Stimulated activated CD4-positive, alpha-beta T cell treated with anti-CD3 and anti-CD28 coated beads, Interleukin-1b, Interleukin-23, amount 100 ng/mL, for 4 hours (primary cell): ENCODE measurements at regions not wholly inside any gene's neighbourhood (a gene's known extent, or its start where the extent isn't known, plus 50 kb on each side); places are given as distances from the start of the nearest gene placed in this dataset.
"Not testable (repeated sequence)": the region's sequence is repeated elsewhere in the genome, so short reads cannot be mapped to it uniquely, and the experiment has no call there.

Source experiments
- DNase-seq, 2 donors: peaks; one replicate each; pipeline ENCODE4 v3.0.0-alpha.2; 2020; ENCODE audit warnings: low read depth in 2 of 2

DNA sequence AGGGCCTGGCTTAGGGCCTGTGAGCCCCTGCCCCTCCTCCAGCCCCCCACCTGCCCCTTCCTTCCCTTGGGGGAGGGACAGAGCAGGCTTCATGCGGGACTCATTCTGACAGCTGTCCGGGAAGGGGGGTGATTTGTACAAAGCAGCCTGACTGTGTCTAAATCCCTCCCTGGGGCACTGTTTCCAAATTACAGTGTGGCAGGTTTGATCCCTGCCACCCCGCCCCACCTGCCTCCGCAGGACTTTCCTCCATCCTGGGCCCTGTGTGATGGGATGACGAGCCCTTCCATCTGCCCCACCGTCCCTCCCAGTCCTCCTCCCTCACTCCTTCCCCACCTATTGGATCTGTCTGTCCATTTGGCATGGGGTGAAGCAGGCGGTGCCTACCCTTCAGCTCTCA, 363.9 kb downstream of the BCL11B start:
- no peak for DNase-seq

DNA sequence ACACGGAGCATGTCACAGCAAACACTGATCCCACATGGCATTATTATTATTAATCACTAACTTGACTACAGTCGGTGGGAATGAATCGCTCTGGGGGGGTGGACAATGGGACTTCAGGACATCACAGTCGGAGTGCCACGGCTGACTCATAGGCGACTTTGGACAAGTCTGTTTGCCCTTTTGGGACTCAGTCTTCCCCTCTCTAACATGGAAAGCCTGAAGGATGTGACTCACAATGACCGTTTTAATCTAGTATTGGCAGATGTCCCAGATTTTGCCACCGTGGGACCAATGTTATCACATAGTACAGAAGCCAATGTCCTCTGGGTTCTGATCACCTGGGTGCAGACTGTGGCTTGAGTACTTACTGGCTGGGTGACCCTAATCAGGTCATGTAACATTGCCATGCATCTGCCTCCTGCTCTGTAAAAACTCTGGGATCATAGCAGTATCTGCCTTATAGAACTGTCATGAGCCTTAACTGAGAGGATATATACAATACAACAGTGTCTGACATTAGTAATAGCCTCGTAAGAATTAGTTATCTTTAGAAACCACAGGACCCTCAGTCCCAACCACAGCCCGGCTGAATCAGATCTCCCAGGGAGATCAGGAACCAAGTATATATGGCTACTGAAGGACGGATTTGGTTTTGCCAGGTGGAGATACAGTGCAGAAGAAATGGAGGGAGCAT, 362.6 kb downstream of the BCL11B start:
- no peak for DNase-seq

GRCh38 chr14:98910061-98910460, 361.9 kb downstream of the BCL11B start:
- DNase-seq: no peak

DNA sequence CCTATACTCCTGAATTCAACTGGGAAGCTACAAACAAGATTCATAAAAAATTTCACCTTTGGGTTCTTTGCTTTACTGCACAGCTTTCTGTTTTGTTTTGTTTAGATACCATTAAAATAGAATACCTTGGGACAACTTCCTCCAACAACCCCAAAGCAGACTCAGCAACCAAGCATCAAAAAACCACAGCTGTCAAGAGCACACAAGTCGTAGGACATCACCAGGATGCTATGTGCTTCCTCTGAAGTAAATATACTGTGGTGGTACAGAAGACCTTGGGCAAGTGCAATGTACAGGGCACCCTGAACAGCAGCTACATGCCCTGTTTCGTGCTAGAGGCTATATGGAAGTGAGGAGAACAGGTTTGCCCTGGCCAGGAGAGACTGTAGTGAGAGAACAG, 359.3 kb downstream of the BCL11B start:
- DNase-seq: no peak

GRCh38 chr14:98913967-98914650, 357.9 kb downstream of the BCL11B start:
- no peak for DNase-seq

DNA sequence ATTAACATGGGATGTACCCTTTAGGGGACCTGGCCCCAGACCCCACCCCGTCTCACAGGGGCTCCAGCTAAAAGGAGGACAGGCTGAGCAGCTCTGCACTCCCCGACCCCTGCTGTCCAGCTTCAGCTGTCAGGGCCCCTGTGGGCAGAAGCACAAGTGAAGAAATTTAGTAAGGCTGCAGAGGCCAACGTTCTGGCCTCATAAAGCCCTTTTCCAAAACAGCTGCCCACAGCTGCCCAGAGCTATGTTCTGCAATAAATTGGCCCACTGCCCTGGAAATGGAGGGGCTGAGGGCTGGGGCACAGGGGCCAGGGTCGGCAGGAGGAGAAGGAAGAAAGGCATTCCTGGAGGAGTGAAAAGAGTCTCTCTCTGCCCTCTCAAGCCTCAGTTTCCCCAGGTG, 357.1 kb downstream of the BCL11B start:
- no peak for DNase-seq

DNA sequence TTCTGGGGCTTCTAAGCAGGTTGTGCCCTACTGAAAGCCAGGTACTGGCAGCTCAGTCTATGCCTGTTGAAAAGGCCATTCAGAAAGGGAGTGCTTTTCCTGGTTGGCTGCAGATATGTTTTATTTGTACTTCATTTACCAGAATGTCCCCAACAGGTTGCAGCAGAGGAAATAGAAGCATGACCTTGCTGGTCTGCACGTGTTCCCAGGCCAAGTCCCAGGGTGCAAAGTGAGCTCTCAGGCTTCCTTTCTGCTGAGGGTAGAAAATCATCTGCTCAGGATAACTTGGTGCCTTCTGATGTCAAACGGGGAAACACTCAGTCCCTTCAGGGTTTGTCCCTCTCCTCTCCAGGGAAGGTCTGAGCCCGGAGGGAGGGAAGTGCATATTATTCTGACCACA, 356.4 kb downstream of the BCL11B start:
- no peak for DNase-seq

- no peak for DNase-seq
These were observed 356.0 kb downstream of the BCL11B start for GRCh38 chr14:98916036-98916435.

- DNase-seq: no peak
These were observed 355.5 kb downstream of the BCL11B start for GRCh38 chr14:98916476-98916875.

DNA sequence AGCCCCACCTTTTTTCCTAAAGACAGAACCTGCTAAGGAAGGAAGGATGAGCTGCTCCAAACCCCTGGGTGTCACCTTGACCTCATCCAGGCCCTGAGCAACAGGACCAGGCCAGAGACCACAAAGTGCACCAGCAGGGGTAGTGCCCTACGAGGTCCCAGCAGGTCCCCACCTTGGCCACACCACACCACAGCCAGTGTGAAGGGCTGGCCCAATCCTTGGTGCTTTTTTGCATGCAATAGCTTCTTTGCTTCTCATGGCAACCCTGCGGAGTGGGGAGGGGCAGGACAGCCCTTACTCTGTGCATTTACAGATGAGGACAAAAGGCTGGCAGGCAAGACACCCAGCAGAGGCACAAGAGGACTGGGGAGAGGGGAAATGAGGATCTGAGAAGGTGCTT, 352.6 kb downstream of the BCL11B start:
- DNase-seq: no peak

DNA sequence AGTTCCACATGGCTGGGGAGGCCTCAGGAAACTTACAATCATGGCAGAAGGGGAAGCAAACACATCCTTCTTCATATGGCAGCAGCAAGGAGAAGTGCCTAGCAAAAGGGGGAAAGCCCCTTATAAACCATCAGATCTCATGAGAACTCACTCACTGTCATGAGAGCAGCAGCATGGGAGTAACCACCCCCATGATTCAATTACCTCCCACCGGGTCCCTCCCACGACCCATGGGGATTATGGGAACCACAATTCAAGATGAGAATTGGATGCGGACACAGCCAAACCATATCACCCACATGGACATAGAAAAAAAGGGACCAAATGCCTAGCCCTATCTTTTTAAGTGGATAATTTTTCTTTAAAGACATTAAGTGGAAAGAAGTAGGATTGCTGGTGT, 350.7 kb downstream of the BCL11B start:
- DNase-seq: not testable (repeated sequence)

DNA sequence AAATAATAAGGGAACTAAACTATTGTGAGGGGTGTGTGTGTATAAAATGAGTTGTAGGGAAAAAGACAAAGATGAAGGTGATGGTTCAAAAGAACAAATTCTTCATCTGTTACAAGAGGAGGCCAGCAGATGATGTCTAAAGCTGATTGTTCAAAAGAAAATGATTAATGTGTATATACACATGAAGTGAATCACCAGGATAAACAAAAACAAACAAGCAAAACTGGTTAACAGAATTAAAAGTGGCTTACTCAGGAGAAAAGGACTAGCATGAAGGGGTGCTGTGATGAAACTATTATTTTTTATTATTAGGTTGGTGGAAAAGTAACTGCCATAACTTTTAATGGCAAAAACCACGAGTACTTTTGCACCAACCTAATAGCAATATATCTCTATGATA, 348.4 kb downstream of the BCL11B start:
- no peak for DNase-seq

DNA sequence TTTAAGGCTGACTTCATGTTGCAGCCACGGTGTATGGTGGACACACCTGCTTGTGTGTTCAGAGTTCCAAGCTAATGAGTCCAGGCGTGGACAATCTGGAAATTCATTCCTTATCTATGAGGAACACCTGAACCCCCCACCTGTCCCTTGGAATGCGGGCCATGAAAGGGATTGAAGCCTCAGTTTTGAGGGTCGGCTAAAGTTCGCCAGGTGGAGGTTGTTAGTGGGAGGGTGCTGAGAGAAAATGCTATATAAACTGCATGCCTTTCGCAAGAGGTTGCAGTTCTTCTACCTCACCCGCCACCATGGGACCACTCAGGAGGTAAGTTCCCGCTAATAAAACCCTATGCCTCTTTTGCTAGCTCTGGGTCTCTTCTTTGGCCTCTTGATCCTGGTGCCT, 348.0 kb downstream of the BCL11B start:
- no peak for DNase-seq

DNA sequence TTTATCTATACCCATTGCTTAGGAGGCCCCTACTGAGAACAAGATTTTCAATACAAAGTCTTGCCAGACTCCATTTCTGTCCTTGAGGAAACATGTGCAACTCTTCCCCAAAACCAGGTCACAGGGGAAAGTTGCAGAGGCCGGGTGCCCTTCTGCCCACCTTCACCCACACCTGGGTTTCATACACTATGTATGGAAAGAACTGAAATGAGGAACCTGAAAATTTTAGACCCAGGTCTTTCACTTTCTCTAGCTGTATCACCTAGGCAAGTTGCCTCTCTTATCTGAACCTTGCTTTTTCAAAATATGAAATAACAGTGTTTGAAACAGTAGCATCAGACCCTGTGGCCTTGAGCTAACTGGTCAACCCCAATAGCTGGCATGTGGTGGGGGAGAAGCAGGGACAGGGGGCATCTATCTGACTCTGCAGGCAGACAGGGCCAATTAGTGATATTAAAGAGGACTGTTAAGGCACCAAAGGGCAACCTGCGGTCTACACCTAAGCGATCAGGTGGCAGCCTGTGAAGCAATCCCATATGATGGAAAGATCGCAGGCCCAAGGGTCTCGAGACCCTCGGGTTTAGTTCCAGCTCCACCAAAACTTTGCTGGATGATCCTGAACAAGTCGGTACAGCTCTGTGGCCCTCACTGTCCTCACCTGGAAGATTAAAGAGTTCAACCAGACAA, 346.5 kb downstream of the BCL11B start:
- DNase-seq: no peak

DNA sequence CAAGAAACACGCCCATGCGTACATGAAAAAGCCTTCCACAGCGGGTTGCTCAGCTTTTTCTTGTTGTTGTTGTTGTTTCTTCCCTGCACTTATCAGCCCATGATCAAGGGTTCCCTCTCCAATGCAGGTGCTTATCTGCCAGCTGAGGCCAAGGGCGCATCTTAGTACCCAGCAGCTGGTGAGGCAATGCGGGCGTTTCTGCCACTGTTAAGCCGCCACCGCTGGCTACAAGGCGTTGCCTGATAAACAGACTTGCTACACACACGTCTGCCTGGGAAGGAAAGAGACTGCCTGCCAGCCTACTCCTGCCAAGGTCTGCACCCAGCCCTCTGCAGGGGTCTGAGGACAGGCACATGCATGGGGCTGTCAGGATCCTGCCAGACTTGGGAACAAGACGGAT, 345.9 kb downstream of the BCL11B start:
- DNase-seq: no peak

DNA sequence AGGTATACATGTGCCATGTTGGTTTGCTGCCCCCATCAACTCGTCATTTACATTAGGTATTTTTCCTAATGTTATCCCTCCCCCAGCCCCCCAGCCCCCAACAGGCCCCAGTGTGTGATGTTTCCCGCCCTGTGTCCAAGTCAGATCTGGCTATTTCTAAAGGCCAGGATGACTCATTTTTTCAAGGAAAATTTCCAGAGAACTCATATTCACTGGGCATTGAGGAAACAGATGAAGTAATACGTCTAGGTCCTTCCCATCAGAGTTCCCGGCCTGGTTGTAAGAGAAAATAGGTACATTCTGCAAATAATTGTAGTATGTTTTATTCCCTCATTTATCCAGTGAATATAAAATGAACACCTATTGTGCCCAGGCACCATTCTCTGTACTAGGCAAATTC, 345.2 kb downstream of the BCL11B start:
- no peak for DNase-seq

DNA sequence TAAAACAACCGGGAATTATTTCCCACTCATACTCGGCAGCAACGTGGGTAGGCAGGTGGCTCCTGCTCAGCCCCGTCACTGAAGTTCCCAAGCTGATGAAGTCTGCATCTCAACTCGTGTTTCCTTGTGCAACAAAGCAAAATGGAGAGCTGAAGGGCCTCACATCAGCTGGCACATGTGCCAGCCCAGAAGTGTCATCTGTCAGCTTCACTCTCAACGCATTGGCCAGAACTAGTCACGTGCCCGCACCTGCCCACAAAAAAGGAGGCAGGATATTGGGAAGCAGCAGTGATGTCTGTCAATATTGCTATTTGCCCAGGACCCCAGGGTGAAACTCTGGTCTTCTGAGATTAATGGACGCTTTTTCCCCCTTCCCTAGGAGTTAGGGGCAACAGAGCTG, 344.0 kb downstream of the BCL11B start:
- DNase-seq: no peak

GRCh38 chr14:98928418-98928817, 343.6 kb downstream of the BCL11B start:
- no peak for DNase-seq

DNA sequence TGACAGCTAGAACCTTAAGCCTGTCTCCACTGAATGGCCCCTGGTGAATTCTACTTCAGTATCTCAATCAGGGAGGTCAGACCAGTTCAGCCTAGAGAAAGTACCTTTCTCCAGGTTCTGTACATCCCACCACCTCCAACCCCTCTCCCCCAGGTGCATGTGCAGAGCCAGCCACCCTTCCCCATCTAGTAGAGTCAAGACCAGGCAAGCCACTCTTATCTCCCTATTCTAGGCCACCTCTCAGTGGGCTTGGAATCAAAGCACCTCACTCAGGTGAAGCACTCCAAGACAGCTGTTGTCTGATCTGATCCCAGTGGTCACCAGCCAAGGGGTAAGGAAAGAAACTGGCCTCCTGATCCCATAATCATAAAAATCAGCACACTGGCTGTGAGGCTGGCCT, 340.9 kb downstream of the BCL11B start:
- DNase-seq: no peak

DNA sequence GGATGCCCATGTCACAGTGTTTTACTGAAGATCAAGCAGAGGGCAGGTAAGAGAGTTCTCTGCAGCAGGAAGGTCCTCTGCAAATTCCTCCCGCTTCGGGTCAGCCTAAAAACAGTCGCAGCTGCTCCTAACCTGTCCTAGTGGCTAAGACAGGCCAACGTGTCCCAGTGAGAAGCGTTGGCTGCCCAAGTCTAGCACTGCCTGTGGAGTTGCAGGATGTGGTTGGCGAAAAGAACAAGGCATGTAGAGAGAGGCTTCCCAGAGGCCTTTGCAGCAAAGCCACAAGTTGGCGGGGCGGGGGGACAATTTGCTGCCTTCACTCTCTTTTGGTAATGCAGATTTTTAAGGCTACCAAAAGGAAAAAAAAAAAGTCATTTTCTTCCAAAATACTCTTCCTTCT, 340.1 kb downstream of the BCL11B start:
- peak; percentile 21 to 41 for DNase-seq

GRCh38 chr14:98932431-98933325, 339.3 kb downstream of the BCL11B start:
- DNase-seq: no peak

GRCh38 chr14:98934569-98934968, 337.4 kb downstream of the BCL11B start:
- DNase-seq: not testable (repeated sequence)
